GM10266 (cell line): ENCODE measurements at regions not wholly inside any gene's neighbourhood (a gene's known extent, or its start where the extent isn't known, plus 50 kb on each side); places are given as distances from the start of the nearest gene placed in this dataset.

Experiments
- DNase-seq: peaks from one replicate; pipeline ENCODE4 v3.0.0; 2012; ENCODE audit errors: extremely low spot score
- CTCF ChIP-seq: IDR thresholded peaks from 2 replicates; pipeline ENCODE4 v1.5.1; 2012; ENCODE audit warnings: mild to moderate bottlenecking, low read depth; ENCODE audit not compliant: control insufficient read depth, insufficient read depth; ENCODE audit errors: missing control alignments

- no peak for DNase-seq
- no peak for TF ChIP-seq CTCF
Measured at GRCh38 chr15:81853150-81853748, 192.6 kb downstream of the MEX3B start.

GRCh38 chr15:81852411-81853149, 193.2 kb downstream of the MEX3B start:
- no peak for DNase-seq
- no peak for TF ChIP-seq CTCF

- DNase-seq = no peak
- no peak for TF ChIP-seq CTCF
Measured at GRCh38 chr15:81851757-81852156, 194.1 kb downstream of the MEX3B start.

GRCh38 chr15:81851325-81851724, 194.5 kb downstream of the MEX3B start:
- DNase-seq = no peak

GRCh38 chr15:81849289-81849688, 196.5 kb downstream of the MEX3B start:
- DNase-seq = no peak
- TF ChIP-seq CTCF = no peak

More at GRCh38 chr15:81851325-81851724, 194.5 kb downstream of the MEX3B start:
- no peak for TF ChIP-seq CTCF

GRCh38 chr15:81848701-81849100, 197.1 kb downstream of the MEX3B start:
- DNase-seq = no peak
- no peak for TF ChIP-seq CTCF

- DNase-seq = no peak
- TF ChIP-seq CTCF = no peak
Measured at GRCh38 chr15:81843757-81844407, 201.9 kb downstream of the MEX3B start.
